NCI-H510A treated with DMSO at 0.1 percent for 48 hours (cell line): ENCODE measurements at regions not wholly inside any gene's neighbourhood (a gene's known extent, or its start where the extent isn't known, plus 50 kb on each side); places are given as distances from the start of the nearest gene placed in this dataset.
"Not testable (repeated sequence)": the region's sequence is repeated elsewhere in the genome, so short reads cannot be mapped to it uniquely, and the experiment has no call there.

Experiments
- DNase-seq: peaks from one replicate; lab custom pipeline; 2025; lab: John Stamatoyannopoulos, UW

DNA sequence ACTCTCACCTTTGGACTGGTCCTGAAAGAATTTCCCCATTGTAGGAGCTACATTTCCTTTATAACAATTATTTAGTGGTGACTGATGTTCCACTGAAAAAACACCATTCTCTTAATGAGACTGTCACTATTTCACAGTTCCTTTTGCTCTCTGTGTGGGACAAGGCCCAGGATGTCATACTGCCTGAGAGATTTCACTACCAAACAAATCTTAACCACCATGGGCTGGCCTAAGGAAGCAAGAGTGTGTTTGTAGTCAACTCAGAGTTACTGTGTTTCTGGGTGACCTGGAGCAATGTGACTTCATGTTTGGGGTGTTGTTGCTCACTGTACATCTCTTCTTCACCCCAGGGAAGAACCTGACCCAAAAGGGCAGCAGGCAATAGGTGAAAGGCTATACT lies 50.1 kb upstream of the ZNF608 start:
- DNase-seq = no peak

GRCh38 chr5:124797665-124798087 lies 51.2 kb upstream of the ZNF608 start:
- no peak for DNase-seq

DNA sequence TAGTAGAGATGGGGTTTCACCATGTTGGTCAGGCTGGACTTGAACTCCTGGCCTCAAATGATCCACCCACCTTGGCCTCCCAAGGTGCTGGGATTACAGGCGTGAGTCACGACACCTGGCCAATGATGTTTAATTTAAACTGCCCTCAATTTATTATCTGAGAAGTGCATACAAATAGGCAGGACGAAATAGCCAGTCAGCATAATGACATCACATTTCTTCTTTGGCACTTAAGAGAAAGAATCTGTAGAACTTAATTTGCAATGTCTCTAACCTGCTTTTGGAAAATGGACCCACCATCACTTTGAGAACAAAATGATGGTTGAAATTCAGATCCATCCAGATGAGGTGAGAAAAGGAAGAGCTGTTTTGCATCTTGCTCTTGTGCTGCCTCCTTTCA lies 52.5 kb upstream of the ZNF608 start:
- DNase-seq = no peak

DNA sequence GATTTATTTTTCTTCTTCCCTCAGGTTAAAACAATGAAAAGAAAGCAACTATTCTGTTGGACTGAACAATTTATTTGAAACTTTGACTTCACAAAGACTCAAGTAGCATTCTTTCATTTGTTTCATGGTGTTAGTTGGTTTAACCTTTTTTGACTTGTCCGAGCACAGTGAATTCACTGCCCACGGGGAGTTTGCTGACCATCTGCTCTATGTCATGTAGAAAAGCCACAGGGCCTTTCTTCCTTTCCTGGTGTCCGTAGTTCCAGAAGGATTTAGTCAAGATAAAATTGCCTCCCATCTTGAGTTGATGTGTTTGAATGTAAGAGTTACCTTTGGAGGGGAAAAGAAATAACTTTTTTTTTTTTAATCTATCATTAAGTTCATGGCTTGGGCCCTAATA lies 55.1 kb upstream of the ZNF608 start:
- no peak for DNase-seq

GRCh38 chr5:124803617-124804323 lies 57.3 kb upstream of the ZNF608 start:
- DNase-seq = no peak

DNA sequence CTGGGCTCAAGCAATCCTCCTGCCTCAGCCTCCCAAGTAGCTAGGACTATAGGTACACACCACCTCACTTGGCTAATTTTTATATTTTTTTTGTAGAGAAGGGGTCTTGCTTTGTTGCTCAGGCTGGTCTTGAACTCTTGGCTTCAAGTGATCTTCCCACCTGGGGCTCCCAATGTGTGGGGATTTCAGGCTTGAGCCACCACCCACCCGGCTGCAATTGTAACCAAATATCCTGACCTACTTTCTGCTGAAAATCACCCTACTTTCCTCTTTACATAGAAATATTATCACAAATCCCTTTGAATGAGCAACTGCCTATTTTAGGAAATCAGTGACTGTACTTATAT lies 59.6 kb upstream of the ZNF608 start:
- DNase-seq = no peak

DNA sequence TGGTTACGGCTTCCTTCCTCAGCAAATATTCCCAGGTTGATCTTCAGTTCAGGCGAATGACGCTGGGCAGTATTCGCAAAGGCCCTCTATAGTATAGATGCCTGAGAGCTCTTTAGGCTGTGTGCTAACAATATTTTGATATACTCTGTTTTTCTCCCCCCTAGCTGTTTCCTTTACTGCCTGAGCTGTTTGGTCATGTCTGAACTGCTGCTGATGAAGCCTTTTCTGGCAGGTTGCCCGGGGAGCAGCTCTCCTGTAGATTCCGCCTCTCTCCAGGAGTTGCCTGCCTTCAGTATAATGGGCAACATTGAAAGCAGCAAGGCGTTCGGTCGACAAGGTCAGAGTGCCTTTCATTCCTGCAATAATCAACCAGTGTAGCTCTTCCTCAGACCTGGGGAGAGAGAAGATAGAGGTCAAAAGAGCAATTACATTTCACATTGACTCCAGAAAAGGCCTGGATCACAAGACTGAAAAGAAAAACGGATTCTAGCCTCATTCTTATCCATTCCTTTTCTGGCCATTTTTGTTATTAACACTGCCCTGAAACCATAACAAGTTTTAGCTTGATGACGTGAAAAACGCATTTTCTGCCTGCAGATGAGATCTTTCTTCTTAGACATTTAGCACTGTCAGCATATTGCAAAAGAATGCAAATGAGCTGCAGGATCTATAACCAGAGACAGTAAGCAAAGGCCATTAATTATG lies 60.1 kb upstream of the ZNF608 start:
- DNase-seq = peak; percentile 91

DNA sequence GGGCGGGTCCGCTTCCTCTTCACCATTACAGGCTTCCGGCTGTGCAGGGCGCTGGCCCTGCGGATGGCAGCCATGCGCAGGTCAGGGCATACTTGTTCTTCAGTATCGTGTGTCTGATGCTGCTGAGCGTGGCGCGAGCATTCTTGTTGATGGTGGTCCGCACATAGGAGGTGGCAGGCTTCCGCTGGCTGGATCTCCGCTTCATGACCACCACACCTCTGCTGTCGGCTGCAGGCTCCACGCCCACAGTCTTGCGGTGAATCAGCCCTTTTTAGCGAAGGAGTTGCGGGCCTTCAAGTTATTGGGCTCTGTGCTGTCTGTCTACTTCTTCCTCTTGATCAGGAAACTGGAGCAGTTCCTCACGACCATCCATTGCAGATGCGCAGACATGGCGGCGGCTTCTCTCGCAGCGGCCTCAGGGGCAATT lies 62.4 kb upstream of the ZNF608 start:
- no peak for DNase-seq

DNA sequence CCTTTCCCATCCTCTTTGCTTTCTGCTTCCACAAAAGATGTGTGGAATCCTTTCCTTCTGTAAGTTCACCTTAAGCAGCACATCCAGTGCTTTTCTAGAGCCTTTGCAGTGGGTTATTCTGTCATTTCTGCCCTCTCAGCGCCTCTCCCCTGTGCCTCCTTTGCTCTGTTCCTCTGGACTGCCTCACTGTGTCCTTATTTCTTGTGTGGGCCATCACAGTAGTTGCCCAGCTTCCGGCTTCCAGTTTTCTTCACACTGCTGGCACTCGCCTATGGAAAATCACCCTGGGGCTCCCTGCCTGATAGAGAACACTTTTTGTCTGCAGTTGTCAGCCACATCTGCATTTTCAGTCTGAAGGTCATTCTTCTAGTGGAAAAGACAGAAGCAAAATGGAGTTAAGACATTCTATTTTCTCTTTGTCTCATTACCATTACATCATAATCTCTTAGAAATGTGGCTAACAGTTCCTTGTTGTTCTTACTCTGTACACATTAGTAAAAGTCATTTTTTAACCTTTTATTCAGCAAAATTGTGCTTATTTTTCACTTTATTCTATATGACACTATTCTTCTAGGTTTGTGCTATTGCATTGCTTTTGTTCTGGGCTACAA lies 64.1 kb upstream of the ZNF608 start:
- no peak for DNase-seq

- peak; percentile 2 for DNase-seq
These were observed 66.4 kb upstream of the ZNF608 start for GRCh38 chr5:124812771-124813358.

- no peak for DNase-seq
These were observed 69.9 kb upstream of the ZNF608 start for GRCh38 chr5:124816381-124816780.

DNA sequence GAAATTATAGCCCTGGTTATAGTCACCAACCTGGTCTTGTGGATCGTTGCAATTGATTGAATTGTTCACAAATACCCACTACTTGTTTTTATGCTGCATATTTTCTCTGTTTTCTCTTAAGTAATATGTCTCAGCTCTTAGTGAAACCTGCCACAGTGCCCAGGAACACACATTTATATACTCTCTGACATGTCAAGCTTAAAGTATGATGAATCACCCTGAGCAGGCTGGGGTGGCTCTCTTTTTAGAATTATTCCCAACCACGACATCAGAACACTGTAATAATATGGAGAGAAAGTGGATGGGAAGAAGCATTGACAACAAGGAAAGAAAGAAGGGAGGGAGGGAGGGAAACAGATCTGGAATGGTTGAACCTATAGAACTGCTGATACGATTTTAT lies 72.8 kb upstream of the ZNF608 start:
- no peak for DNase-seq

- no peak for DNase-seq
These were observed 76.2 kb upstream of the ZNF608 start for GRCh38 chr5:124822647-124823046.

- no peak for DNase-seq
These were observed 76.9 kb upstream of the ZNF608 start for GRCh38 chr5:124823380-124823779.

DNA sequence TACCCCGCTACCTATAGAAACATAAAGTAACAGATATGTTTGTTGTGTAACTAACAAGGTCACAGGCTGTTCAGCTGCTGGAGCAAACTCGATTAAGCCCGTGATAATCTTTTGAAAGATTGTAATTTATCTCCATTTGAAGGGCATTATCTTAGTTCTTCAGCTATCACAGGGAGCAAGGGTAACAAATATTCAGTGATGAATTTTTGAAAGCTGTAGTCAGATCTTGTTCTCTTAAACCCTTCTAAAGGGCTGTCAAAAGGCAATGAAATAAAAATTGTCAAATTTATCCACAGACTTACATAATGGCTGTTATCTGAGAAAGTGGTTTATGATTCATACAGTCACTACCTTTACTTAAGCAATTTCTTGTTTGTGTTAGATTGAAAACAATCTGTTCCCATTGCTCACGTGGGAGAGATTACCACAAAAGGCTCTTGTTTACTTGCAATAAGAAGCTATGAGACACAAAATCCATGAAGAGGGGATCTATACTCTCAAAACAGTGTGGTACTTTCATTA lies 78.3 kb upstream of the ZNF608 start:
- DNase-seq = no peak

- DNase-seq = no peak
These were observed 79.0 kb upstream of the ZNF608 start for GRCh38 chr5:124825250-124825982.

DNA sequence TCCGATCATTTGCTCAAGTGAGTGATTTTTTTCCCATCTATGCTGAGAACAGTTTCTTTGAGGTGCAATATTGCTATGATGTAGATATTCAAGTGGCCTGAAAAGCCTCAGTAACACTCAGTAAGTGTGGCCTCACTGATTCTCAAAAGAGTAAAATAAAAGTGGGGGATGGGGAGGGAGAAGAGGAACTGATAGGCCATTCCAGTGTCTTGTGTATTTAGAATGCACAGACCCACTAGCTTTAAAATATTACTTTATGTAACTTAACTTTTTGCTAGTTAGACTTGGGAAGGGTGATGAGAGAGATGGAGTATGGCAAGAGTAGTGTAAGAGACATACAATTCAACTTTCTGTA lies 79.5 kb upstream of the ZNF608 start:
- no peak for DNase-seq

DNA sequence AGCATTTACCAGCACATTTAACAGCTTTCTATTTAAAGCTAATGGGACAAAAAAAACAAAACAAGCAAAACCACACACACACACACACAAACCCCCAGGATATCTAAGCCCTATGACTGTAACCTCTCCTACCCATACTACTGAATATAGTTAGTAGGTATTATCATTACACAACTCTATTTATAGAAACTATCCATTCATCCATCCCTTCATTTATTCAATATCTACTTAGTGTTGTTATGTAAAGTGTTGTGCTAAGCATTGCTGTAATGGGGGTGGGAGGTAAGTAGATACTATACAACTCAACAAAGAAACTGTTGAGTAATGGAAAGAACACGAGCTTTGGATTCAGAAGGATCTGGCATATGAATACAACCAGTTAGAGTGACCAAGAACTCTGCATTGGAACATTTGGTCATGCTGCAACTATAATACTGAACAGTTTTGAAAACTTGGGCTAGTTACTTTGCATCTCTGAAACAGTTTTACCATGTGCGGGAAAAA lies 82.3 kb upstream of the ZNF608 start:
- DNase-seq = no peak

DNA sequence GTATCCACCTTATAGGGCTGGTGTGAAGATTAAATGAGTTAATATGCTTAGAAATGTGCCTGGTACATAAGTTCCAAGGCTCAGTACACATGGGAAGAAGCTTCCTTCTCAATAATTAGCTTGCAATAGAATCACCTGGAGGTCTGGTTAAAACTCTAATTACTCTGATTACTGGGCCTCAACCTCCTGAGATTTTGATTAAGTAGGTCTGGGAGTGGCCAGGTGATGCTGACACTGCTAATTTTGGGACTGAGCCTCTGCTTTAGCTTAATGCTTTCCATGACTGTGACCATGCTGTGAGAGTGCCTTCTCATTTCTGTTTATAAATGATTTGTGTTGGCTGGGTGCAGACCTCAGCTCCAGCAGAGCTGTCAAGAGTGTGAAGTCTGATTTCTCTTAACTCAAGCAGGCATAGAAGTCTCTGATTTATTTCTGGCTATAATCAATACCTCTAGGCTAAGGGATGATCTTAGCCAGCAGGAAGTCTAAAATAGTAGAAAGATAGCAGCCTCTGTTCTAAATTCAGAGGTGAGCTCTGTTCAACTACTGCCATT lies 85.3 kb upstream of the ZNF608 start:
- DNase-seq = no peak

DNA sequence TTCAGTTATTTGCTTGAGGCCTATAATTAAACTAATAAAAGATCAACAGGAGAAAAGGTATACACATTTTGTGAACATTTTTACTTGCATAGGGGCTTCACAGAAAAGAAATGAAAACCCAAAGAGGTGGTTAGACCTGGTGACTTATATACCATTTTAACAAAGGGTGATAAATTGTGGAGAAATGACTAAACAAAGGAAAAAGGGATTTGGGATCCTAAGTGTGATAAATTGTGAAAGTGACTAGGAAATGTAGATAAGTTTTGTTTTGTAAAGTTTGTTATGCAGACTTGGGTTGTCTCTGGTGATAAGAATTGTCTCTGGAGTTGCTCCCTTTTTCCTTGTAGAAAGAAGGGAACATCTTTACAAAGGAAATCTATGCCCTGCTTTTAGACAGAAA lies 86.1 kb upstream of the ZNF608 start:
- DNase-seq = no peak

- not testable (repeated sequence) for DNase-seq
These were observed 89.9 kb upstream of the ZNF608 start for GRCh38 chr5:124836314-124836713.
